NCI-H1694 treated with DMSO at 0.1 percent for 48 hours (cell line): ENCODE measurements at regions not wholly inside any gene's neighbourhood (a gene's known extent, or its start where the extent isn't known, plus 50 kb on each side); places are given as distances from the start of the nearest gene placed in this dataset.

Experiments
- DNase-seq: peaks from one replicate; lab custom pipeline; 2025; lab: John Stamatoyannopoulos, UW

- DNase-seq = no peak
Measured at GRCh38 chr7:24200407-24200966, 83.5 kb upstream of the NPY start.

- no peak for DNase-seq
Measured at GRCh38 chr7:24201226-24201625, 82.8 kb upstream of the NPY start.

GRCh38 chr7:24212073-24212472 is 71.9 kb upstream of the NPY start:
- DNase-seq = no peak

GRCh38 chr7:24213311-24213710 is 70.7 kb upstream of the NPY start:
- DNase-seq = no peak

- no peak for DNase-seq
Measured at GRCh38 chr7:24214670-24215069, 69.3 kb upstream of the NPY start.

- DNase-seq = no peak
Measured at GRCh38 chr7:24216576-24217125, 67.3 kb upstream of the NPY start.

GRCh38 chr7:24221500-24221899 is 62.5 kb upstream of the NPY start:
- DNase-seq = no peak

- DNase-seq = peak; percentile 16
Measured at GRCh38 chr7:24227068-24227467, 56.9 kb upstream of the NPY start.

GRCh38 chr7:24227603-24228359 is 56.2 kb upstream of the NPY start:
- no peak for DNase-seq

- DNase-seq = peak; percentile 21
Measured at GRCh38 chr7:24229481-24230226, 54.3 kb upstream of the NPY start.

GRCh38 chr7:24231493-24231892 is 52.5 kb upstream of the NPY start:
- no peak for DNase-seq

- no peak for DNase-seq
Measured at GRCh38 chr7:24233386-24233785, 50.6 kb upstream of the NPY start.
